CD4-positive, alpha-beta T cell treated with Interleukin-6 for 4 hours (primary cell): ENCODE measurements at regions not wholly inside any gene's neighbourhood (a gene's known extent, or its start where the extent isn't known, plus 50 kb on each side); places are given as distances from the start of the nearest gene placed in this dataset.
"Not testable (repeated sequence)": the region's sequence is repeated elsewhere in the genome, so short reads cannot be mapped to it uniquely, and the experiment has no call there.

Source experiments
- DNase-seq: peaks from one replicate; pipeline ENCODE4 v3.0.0-alpha.2; 2020; ENCODE audit warnings: mixed read lengths

DNA sequence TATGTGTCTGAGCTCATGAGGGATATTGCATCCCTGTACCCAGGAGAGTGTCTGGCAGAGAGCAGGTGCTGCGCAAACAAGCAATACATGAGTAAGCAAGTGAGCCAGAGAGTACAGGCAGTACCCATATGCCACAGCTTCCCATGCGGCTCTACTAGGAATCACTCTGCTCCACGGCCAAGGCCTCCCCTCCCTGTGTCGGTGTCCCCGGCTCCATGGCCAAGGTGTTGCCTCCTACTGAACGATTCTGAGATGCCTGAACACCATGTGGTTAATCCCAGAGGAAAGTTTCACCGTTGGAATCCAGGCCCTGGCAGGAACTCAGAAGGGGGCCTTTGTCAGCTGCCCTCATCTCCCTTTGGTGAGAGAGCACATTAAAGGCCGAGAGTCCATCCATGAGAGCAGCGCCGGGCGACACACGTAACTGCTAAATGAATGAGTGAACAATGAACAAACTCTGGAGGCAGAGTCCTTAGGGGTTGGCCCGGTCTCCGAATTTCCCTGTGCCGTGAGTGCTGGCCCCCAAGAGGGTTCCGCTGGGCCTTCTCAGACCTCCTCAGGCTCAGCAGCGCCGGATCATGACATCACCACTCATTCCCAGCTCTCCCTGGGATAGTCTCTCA lies 136.0 kb upstream of the FAM20C start:
- no peak for DNase-seq

GRCh38 chr7:57071-57470 lies 135.3 kb upstream of the FAM20C start:
- DNase-seq = no peak

DNA sequence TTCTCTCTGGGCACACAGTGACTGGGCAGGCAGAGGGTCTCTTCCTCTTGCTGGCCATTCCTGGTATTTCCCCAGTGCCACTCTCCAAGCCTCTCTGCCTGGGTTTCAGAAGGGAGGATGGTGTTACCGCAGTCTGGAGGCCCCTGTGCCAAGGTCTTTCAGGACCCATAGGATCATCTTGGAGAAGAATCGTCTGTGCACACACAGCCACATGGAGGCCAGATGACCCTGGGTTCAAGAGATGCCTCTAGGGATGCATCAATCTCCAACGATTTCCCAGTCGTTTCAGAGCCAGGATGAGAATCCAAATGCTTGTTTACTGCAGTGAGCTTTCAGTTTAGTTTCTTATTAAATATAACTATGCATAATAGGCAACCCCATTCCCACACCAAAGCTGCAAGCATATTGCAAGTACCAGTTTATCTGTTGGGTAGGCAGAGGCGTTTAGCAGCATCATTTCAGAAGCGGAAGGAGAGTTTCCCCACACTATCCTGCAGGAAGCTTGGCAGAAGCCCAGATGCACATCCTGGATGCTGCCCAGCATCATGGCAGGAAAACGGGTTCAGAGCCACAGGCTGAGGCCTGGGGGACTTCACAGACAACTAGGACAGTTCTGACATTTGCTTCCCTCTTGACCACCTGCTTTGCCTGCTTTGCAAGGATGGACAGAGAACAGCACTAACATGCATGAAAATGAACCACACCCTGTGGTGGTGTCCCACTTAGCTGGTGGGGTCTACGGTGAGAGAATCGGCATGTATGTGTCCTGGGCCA lies 134.7 kb upstream of the FAM20C start:
- DNase-seq = no peak

- DNase-seq = no peak
Observed at GRCh38 chr7:58316-58715, 134.1 kb upstream of the FAM20C start.

GRCh38 chr7:59079-60016 lies 133.0 kb upstream of the FAM20C start:
- DNase-seq = no peak

GRCh38 chr7:60017-60675 lies 132.2 kb upstream of the FAM20C start:
- no peak for DNase-seq

DNA sequence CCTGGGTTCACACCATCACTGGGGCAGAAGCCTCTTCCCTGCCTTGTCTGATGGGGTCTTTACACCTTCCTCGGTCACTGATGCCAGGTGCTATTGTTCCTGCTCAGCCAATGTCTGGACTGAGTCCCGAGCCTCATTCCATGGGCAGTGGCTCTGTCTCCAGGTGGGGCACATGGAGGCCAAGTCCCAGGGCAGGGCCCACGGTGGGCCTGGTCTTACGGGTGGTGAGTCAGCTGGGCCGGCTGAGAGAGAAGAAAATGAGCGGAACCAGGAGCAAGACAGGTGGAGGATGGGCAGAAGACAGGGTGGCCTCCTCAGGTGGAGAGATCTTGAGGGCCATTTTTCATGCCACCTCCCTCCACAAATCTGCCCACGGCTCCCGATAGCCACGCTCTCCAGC lies 131.7 kb upstream of the FAM20C start:
- no peak for DNase-seq

DNA sequence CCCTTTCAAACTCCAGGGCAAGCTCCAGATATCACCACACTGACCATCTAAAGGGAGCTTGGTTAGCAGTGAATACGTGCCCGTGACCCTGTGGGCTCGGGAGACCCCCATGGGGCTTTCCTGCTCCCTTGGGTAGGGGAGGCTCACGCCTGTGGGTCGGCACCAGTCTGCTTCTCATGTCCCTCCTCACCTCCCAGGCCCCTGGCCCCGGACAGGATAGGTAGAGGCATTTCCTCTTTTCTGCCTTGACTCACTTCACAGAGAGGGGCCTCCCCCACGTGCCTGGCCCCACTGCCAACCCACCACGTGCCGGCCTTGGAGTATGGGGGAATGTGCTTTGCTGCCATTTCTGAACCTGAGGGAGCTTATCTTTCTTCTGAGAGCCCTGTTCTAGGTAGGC lies 131.3 kb upstream of the FAM20C start:
- no peak for DNase-seq

GRCh38 chr7:61576-62360 lies 130.6 kb upstream of the FAM20C start:
- DNase-seq = no peak

DNA sequence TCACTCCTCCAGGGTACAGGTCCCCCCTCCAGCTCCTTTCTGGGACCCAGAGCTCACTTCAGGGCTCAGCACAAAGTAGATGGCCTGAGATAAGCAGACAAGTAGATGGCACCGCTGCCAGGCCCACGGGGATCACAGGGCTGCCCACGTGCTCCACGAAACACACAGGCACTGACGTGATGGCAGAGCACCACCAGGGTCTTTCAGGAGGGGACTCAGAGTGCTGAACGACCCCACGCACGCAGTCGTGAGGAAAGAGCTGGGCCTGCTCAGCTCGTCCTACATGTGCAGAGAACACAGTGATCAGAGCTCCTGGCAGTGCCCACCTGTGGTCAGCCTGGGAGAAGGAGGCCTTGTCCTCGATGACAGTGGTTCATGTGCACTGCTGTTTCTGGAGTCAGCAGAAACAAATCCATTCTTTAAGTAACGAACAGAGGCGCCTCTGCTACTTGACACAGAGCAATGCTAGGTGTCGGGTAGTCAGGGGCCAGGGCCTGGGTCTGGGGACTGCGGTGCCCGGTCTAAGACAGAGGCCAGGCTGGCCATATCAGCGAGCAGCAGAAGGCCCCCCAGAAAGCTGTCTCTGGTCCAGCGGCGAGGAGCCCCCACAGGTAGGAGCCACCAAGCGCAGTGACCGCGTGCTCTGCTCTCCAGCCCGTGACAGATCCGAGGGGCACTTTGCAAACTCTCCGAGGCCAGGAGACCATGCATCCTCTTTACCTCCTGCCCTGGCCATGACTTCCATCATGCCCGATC lies 129.8 kb upstream of the FAM20C start:
- DNase-seq = no peak

DNA sequence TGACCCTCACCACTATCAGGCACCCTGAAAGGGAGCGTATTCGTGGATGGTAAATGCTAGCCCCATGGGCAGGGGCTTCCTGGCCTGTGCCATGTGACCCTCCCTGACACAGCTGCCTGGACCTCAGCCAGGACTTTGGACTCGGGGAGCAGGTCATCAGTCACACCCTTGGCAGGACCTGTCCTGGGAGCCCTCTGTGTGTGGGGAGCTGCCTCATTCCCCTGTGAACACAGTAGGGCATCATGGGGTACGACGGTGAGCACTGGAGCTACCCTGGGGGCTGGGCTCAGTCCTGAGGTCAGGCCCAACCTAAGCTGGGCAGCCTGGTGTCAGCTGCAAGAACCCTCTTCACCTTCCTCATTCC lies 129.3 kb upstream of the FAM20C start:
- no peak for DNase-seq

GRCh38 chr7:63521-64021 lies 128.8 kb upstream of the FAM20C start:
- DNase-seq = no peak

GRCh38 chr7:64098-64915 lies 128.1 kb upstream of the FAM20C start:
- DNase-seq = no peak

DNA sequence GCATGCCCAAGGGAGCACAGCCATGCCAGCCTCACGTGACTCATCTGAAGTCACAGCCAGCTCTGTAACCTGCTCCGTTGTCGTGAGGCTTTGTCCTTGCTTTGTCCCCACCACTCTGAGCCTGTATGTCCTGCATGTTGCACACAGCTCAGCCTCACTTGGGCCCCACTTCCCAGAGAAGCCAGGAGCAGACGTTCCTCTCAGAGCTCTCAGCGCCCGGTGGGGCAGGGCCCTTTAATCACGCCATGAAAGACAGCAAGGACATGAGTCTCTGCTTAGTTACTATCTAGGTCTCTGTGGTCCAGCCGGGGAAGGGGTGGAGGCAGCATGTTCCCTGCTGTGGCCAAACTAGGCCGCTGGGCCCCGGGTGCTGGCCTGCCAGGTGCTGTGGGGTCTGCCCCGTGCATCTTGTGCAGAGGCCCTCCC lies 127.4 kb upstream of the FAM20C start:
- no peak for DNase-seq

- DNase-seq = no peak
Observed at GRCh38 chr7:65554-65953, 126.8 kb upstream of the FAM20C start.

- no peak for DNase-seq
Observed at GRCh38 chr7:66296-66695, 126.1 kb upstream of the FAM20C start.

- DNase-seq = no peak
Observed at GRCh38 chr7:66741-67140, 125.6 kb upstream of the FAM20C start.

- no peak for DNase-seq
Observed at GRCh38 chr7:67661-68395, 124.5 kb upstream of the FAM20C start.

DNA sequence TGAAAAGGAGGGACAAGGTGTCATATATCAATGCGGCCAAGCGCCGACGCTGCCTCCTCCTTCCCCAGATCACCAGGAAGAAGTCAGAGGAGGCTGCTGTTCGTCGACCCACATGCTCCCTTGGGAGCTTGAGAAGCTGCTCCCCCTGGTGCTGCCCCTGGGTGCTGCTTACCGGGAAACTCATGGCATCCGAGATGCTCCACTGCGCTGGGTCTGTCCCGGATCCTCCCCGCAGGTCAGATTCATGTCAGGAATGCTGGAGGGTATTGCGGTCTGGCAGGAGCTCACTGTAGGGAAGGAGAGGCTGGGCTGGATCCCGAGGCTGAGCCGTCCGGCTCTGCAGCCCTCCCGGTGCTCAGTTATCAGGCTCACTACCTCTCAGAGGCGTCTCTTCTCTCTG lies 123.7 kb upstream of the FAM20C start:
- no peak for DNase-seq

GRCh38 chr7:69052-69451 lies 123.3 kb upstream of the FAM20C start:
- DNase-seq = not testable (repeated sequence)
